ENCODE measurements at regions not wholly inside any gene's neighbourhood (a gene's known extent, or its start where the extent isn't known, plus 50 kb on each side); places are given as distances from the start of the nearest gene placed in this dataset.

DNA sequence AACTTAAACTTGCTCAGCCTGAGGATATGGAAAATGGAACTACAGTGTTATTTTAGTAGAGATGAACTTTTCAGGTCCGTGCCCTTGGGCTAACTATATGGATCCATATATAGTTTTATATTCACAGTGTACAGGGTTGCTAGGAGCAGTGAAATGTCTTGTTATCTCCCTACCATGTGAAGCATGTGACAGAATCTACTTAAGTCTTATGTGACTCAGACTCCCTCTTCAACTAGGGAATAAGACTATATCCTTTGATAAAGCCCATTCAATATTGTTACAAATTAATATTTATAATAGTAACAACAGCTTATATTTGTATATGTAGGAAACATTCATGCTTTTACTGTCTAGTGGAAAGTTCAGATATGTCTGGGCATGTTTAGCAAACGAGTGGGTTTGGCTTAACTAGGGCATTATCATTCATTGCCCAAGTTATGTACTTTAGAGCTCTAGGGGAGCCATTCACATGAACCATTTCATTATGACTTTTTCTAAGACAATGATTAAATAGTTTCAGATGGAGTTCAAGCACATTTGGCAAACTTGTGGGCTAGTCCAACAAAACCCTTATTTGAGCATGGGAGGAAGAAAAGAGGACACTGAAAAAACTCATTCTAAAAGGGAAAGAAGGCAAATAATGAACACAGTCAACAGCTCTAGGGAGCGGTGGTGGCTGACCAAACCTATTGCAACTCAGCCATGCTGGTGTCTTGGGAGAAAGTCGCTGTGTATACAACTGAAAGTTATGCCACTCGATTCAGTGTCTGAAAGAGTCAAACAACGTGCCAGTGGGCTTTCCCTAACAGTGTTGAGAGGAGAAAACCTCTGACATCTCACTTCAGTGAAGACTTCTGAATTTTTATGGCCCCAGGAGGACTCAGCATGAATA is 305.9 kb upstream of the G2E3 start:
- TF ChIP-seq POLR2A (IDR thresholded peaks at IDR 0.05): no peak
- TF ChIP-seq, protein P1, sequence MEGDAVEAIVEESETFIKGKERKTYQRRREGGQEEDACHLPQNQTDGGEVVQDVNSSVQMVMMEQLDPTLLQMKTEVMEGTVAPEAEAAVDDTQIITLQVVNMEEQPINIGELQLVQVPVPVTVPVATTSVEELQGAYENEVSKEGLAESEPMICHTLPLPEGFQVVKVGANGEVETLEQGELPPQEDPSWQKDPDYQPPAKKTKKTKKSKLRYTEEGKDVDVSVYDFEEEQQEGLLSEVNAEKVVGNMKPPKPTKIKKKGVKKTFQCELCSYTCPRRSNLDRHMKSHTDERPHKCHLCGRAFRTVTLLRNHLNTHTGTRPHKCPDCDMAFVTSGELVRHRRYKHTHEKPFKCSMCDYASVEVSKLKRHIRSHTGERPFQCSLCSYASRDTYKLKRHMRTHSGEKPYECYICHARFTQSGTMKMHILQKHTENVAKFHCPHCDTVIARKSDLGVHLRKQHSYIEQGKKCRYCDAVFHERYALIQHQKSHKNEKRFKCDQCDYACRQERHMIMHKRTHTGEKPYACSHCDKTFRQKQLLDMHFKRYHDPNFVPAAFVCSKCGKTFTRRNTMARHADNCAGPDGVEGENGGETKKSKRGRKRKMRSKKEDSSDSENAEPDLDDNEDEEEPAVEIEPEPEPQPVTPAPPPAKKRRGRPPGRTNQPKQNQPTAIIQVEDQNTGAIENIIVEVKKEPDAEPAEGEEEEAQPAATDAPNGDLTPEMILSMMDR (IDR thresholded peaks at IDR 0.05): no peak

Measured in ovary (tissue), 3 donors.